ENCODE measurements at regions not wholly inside any gene's neighbourhood (a gene's known extent, or its start where the extent isn't known, plus 50 kb on each side); places are given as distances from the start of the nearest gene placed in this dataset.
"Not testable (repeated sequence)": the region's sequence is repeated elsewhere in the genome, so short reads cannot be mapped to it uniquely, and the experiment has no call there.

GRCh38 chr9:22840641-22841040 is 394.0 kb downstream of the DMRTA1 start:
- H3K4me1 ChIP-seq (ENCODE audit: control insufficient read depth, low read depth, low read length), result no peaks in the 10 kb centered on the region
- H3K36me3 ChIP-seq (ENCODE audit: control insufficient read depth, low read depth, low read length), result no peaks in the 10 kb centered on the region
- H3K27me3 ChIP-seq (ENCODE audit: control insufficient read depth, insufficient read depth, low read length), result no peaks in the 10 kb centered on the region
- H3K4me3 ChIP-seq (ENCODE audit: low read length), result no peak overlapping the region
- no peak overlapping the region for H3K9ac ChIP-seq (ENCODE audit: low read length)
- H3K27ac ChIP-seq (ENCODE audit: low read length), result no peak overlapping the region
- peaks cover 13% of the 10 kb centered on the region for H3K9me3 ChIP-seq (ENCODE audit: control insufficient read depth, low read depth, low read length)

- H3K36me3 ChIP-seq (ENCODE audit: control insufficient read depth, low read depth, low read length); H3K27ac ChIP-seq (ENCODE audit: low read length); H3K27me3 ChIP-seq (ENCODE audit: control insufficient read depth, insufficient read depth, low read length); H3K4me1 ChIP-seq (ENCODE audit: control insufficient read depth, low read depth, low read length); H3K9ac ChIP-seq (ENCODE audit: low read length); H3K4me3 ChIP-seq (ENCODE audit: low read length): not testable (repeated sequence)
- H3K9me3 ChIP-seq (ENCODE audit: control insufficient read depth, low read depth, low read length), result peaks cover 29% of the 10 kb centered on the region
These were observed 398.6 kb downstream of the DMRTA1 start for GRCh38 chr9:22845243-22845642.

- H3K4me3 ChIP-seq (ENCODE audit: low read length), result no peak overlapping the region
- H3K9ac ChIP-seq (ENCODE audit: low read length), result no peak overlapping the region
- no peaks in the 10 kb centered on the region for H3K9me3 ChIP-seq (ENCODE audit: control insufficient read depth, low read depth, low read length)
- H3K27me3 ChIP-seq (ENCODE audit: control insufficient read depth, insufficient read depth, low read length), result no peaks in the 10 kb centered on the region
- no peak overlapping the region for H3K27ac ChIP-seq (ENCODE audit: low read length)
- no peaks in the 10 kb centered on the region for H3K36me3 ChIP-seq (ENCODE audit: control insufficient read depth, low read depth, low read length)
- peaks cover 6% of the 10 kb centered on the region for H3K4me1 ChIP-seq (ENCODE audit: control insufficient read depth, low read depth, low read length)
These were observed 409.4 kb downstream of the DMRTA1 start for GRCh38 chr9:22855980-22856379.

- H3K36me3 ChIP-seq (ENCODE audit: control insufficient read depth, low read depth, low read length), result no peaks in the 10 kb centered on the region
- H3K4me1 ChIP-seq (ENCODE audit: control insufficient read depth, low read depth, low read length), result peaks cover 6% of the 10 kb centered on the region
- no peaks in the 10 kb centered on the region for H3K9me3 ChIP-seq (ENCODE audit: control insufficient read depth, low read depth, low read length)
- no peaks in the 10 kb centered on the region for H3K27me3 ChIP-seq (ENCODE audit: control insufficient read depth, insufficient read depth, low read length)
- H3K9ac ChIP-seq (ENCODE audit: low read length), result no peak overlapping the region
- no peak overlapping the region for H3K27ac ChIP-seq (ENCODE audit: low read length)
- no peak overlapping the region for H3K4me3 ChIP-seq (ENCODE audit: low read length)
These were observed 410.7 kb downstream of the DMRTA1 start for GRCh38 chr9:22857316-22857715.

GRCh38 chr9:22863106-22863505 is 416.5 kb downstream of the DMRTA1 start:
- no peaks in the 10 kb centered on the region for H3K9me3 ChIP-seq (ENCODE audit: control insufficient read depth, low read depth, low read length)
- no peak overlapping the region for H3K9ac ChIP-seq (ENCODE audit: low read length)
- no peaks in the 10 kb centered on the region for H3K27me3 ChIP-seq (ENCODE audit: control insufficient read depth, insufficient read depth, low read length)
- no peaks in the 10 kb centered on the region for H3K36me3 ChIP-seq (ENCODE audit: control insufficient read depth, low read depth, low read length)
- H3K4me1 ChIP-seq (ENCODE audit: control insufficient read depth, low read depth, low read length), result no peaks in the 10 kb centered on the region
- H3K27ac ChIP-seq (ENCODE audit: low read length), result no peak overlapping the region
- H3K4me3 ChIP-seq (ENCODE audit: low read length), result no peak overlapping the region

GRCh38 chr9:22863736-22864135 is 417.1 kb downstream of the DMRTA1 start:
- H3K9me3 ChIP-seq (ENCODE audit: control insufficient read depth, low read depth, low read length), result no peaks in the 10 kb centered on the region
- no peaks in the 10 kb centered on the region for H3K36me3 ChIP-seq (ENCODE audit: control insufficient read depth, low read depth, low read length)
- H3K4me1 ChIP-seq (ENCODE audit: control insufficient read depth, low read depth, low read length), result no peaks in the 10 kb centered on the region
- no peak overlapping the region for H3K9ac ChIP-seq (ENCODE audit: low read length)
- H3K27ac ChIP-seq (ENCODE audit: low read length), result no peak overlapping the region
- H3K27me3 ChIP-seq (ENCODE audit: control insufficient read depth, insufficient read depth, low read length), result no peaks in the 10 kb centered on the region
- H3K4me3 ChIP-seq (ENCODE audit: low read length), result no peak overlapping the region

GRCh38 chr9:22893196-22893843 is 446.7 kb downstream of the DMRTA1 start:
- Histone ChIP-seq H3K27me3 (ENCODE audit: control insufficient read depth, insufficient read depth, low read length) (no peaks in the 10 kb centered on the region), H3K27ac (ENCODE audit: low read length) (no peak overlapping the region), H3K36me3 (ENCODE audit: control insufficient read depth, low read depth, low read length) (no peaks in the 10 kb centered on the region), H3K4me3 (ENCODE audit: low read length) (no peak overlapping the region), H3K9ac (ENCODE audit: low read length) (no peak overlapping the region), H3K9me3 (ENCODE audit: control insufficient read depth, low read depth, low read length) (no peaks in the 10 kb centered on the region), H3K4me1 (ENCODE audit: control insufficient read depth, low read depth, low read length) (no peaks in the 10 kb centered on the region)

GRCh38 chr9:22898591-22898990 is 452.0 kb downstream of the DMRTA1 start:
- no peaks in the 10 kb centered on the region for H3K27me3 ChIP-seq (ENCODE audit: control insufficient read depth, insufficient read depth, low read length)
- H3K4me1 ChIP-seq (ENCODE audit: control insufficient read depth, low read depth, low read length), result peaks cover 10% of the 10 kb centered on the region
- H3K4me3 ChIP-seq (ENCODE audit: low read length), result no peak overlapping the region
- H3K9ac ChIP-seq (ENCODE audit: low read length), result no peak overlapping the region
- no peaks in the 10 kb centered on the region for H3K36me3 ChIP-seq (ENCODE audit: control insufficient read depth, low read depth, low read length)
- no peak overlapping the region for H3K27ac ChIP-seq (ENCODE audit: low read length)
- H3K9me3 ChIP-seq (ENCODE audit: control insufficient read depth, low read depth, low read length), result no peaks in the 10 kb centered on the region

- peaks cover 16% of the 10 kb centered on the region for H3K4me1 ChIP-seq (ENCODE audit: control insufficient read depth, low read depth, low read length)
- H3K36me3 ChIP-seq (ENCODE audit: control insufficient read depth, low read depth, low read length), result no peaks in the 10 kb centered on the region
- no peak overlapping the region for H3K4me3 ChIP-seq (ENCODE audit: low read length)
- no peak overlapping the region for H3K27ac ChIP-seq (ENCODE audit: low read length)
- no peaks in the 10 kb centered on the region for H3K9me3 ChIP-seq (ENCODE audit: control insufficient read depth, low read depth, low read length)
- H3K27me3 ChIP-seq (ENCODE audit: control insufficient read depth, insufficient read depth, low read length), result no peaks in the 10 kb centered on the region
- no peak overlapping the region for H3K9ac ChIP-seq (ENCODE audit: low read length)
These were observed 465.0 kb downstream of the DMRTA1 start for GRCh38 chr9:22911632-22912031.

- H3K4me3 ChIP-seq (ENCODE audit: low read length), result no peak overlapping the region
- peaks cover 16% of the 10 kb centered on the region for H3K4me1 ChIP-seq (ENCODE audit: control insufficient read depth, low read depth, low read length)
- H3K27ac ChIP-seq (ENCODE audit: low read length), result no peak overlapping the region
- no peak overlapping the region for H3K9ac ChIP-seq (ENCODE audit: low read length)
- no peaks in the 10 kb centered on the region for H3K27me3 ChIP-seq (ENCODE audit: control insufficient read depth, insufficient read depth, low read length)
- H3K36me3 ChIP-seq (ENCODE audit: control insufficient read depth, low read depth, low read length), result no peaks in the 10 kb centered on the region
- no peaks in the 10 kb centered on the region for H3K9me3 ChIP-seq (ENCODE audit: control insufficient read depth, low read depth, low read length)
These were observed 466.4 kb downstream of the DMRTA1 start for GRCh38 chr9:22913026-22913425.

- no peaks in the 10 kb centered on the region for H3K27me3 ChIP-seq (ENCODE audit: control insufficient read depth, insufficient read depth, low read length)
These were observed 466.9 kb downstream of the DMRTA1 start for GRCh38 chr9:22913518-22913917.

GRCh38 chr9:22916148-22916547 is 469.5 kb downstream of the DMRTA1 start:
- Histone ChIP-seq H3K4me1 (ENCODE audit: control insufficient read depth, low read depth, low read length) (peaks cover 10% of the 10 kb centered on the region), H3K4me3 (ENCODE audit: low read length) (no peak overlapping the region), H3K9me3 (ENCODE audit: control insufficient read depth, low read depth, low read length) (no peaks in the 10 kb centered on the region), H3K36me3 (ENCODE audit: control insufficient read depth, low read depth, low read length) (no peaks in the 10 kb centered on the region), H3K9ac (ENCODE audit: low read length) (no peak overlapping the region), H3K27ac (ENCODE audit: low read length) (no peak overlapping the region), H3K27me3 (ENCODE audit: control insufficient read depth, insufficient read depth, low read length) (no peaks in the 10 kb centered on the region)

More at GRCh38 chr9:22913518-22913917, 466.9 kb downstream of the DMRTA1 start:
- H3K9ac ChIP-seq (ENCODE audit: low read length), result no peak overlapping the region
- H3K9me3 ChIP-seq (ENCODE audit: control insufficient read depth, low read depth, low read length), result no peaks in the 10 kb centered on the region
- H3K4me1 ChIP-seq (ENCODE audit: control insufficient read depth, low read depth, low read length), result peaks cover 16% of the 10 kb centered on the region
- no peak overlapping the region for H3K4me3 ChIP-seq (ENCODE audit: low read length)
- H3K27ac ChIP-seq (ENCODE audit: low read length), result no peak overlapping the region
- no peaks in the 10 kb centered on the region for H3K36me3 ChIP-seq (ENCODE audit: control insufficient read depth, low read depth, low read length)
